Activated T-cell treated with anti-CD3 and anti-CD28 coated beads for 48 hours (primary cell): ENCODE measurements at regions not wholly inside any gene's neighbourhood (a gene's known extent, or its start where the extent isn't known, plus 50 kb on each side); places are given as distances from the start of the nearest gene placed in this dataset.

Source experiments
- DNase-seq: peaks from one replicate; pipeline ENCODE4 v3.0.0-alpha.2; 2020; ENCODE audit warnings: low read depth

GRCh38 chr5:173764332-173765028 is 123.7 kb upstream of the CPEB4 start:
- no peak for DNase-seq

- DNase-seq: no peak
These were observed 123.0 kb upstream of the CPEB4 start for GRCh38 chr5:173765029-173765644.

- DNase-seq: no peak
These were observed 122.5 kb upstream of the CPEB4 start for GRCh38 chr5:173765661-173766060.

- DNase-seq: no peak
These were observed 120.4 kb upstream of the CPEB4 start for GRCh38 chr5:173767574-173768266.

- no peak for DNase-seq
These were observed 119.8 kb upstream of the CPEB4 start for GRCh38 chr5:173768267-173768806.

- DNase-seq: no peak
These were observed 119.3 kb upstream of the CPEB4 start for GRCh38 chr5:173768891-173769290.

GRCh38 chr5:173770637-173771036 is 117.5 kb upstream of the CPEB4 start:
- DNase-seq: no peak

GRCh38 chr5:173771121-173771724 is 116.9 kb upstream of the CPEB4 start:
- DNase-seq: no peak

- no peak for DNase-seq
These were observed 116.3 kb upstream of the CPEB4 start for GRCh38 chr5:173771725-173772383.

GRCh38 chr5:173772384-173773059 is 115.6 kb upstream of the CPEB4 start:
- DNase-seq: no peak

- no peak for DNase-seq
These were observed 113.8 kb upstream of the CPEB4 start for GRCh38 chr5:173774271-173774761.

- DNase-seq: no peak
These were observed 112.6 kb upstream of the CPEB4 start for GRCh38 chr5:173775261-173776197.

GRCh38 chr5:173777149-173777548 is 111.0 kb upstream of the CPEB4 start:
- DNase-seq: no peak

GRCh38 chr5:173777674-173778073 is 110.5 kb upstream of the CPEB4 start:
- DNase-seq: no peak

- DNase-seq: no peak
These were observed 109.9 kb upstream of the CPEB4 start for GRCh38 chr5:173778152-173778782.

GRCh38 chr5:173778784-173779304 is 109.3 kb upstream of the CPEB4 start:
- DNase-seq: no peak

- DNase-seq: no peak
These were observed 107.6 kb upstream of the CPEB4 start for GRCh38 chr5:173780235-173781234.

- no peak for DNase-seq
These were observed 106.7 kb upstream of the CPEB4 start for GRCh38 chr5:173781432-173781815.
